CD4-positive, alpha-beta memory T cell (primary cell): ENCODE measurements at regions not wholly inside any gene's neighbourhood (a gene's known extent, or its start where the extent isn't known, plus 50 kb on each side); places are given as distances from the start of the nearest gene placed in this dataset.
"Not testable (repeated sequence)": the region's sequence is repeated elsewhere in the genome, so short reads cannot be mapped to it uniquely, and the experiment has no call there.

Experiments
- CTCF ChIA-PET: fragments of 350-600 bp; sonication (Branson Sonifier 250); formaldehyde crosslinking; loops from one replicate; lab custom pipeline; 2021; ENCODE audit warnings: inconsistent platforms; ENCODE audit not compliant: partially characterized antibody; lab: Charles Lee
- POLR2A ChIA-PET: fragments of 350-600 bp; sonication (Branson Sonifier 250); formaldehyde crosslinking; loops from one replicate; lab custom pipeline; 2021; ENCODE audit not compliant: partially characterized antibody; lab: Charles Lee
- DNase-seq, 5 donors: peaks; one replicate each; pipeline versions ENCODE4 v3.0.0 to v3.0.0-alpha.2; 2020 to 2022; ENCODE audit warnings: mixed read lengths in 1 of 5
- H3K27ac ChIP-seq: one replicate; pipeline ENCODE4 v1.7.0; 2013; ENCODE audit warnings: low read depth, low read length
- H3K27me3 ChIP-seq: 2 replicates; pipeline ENCODE4 v1.7.0; 2013; ENCODE audit warnings: mild to moderate bottlenecking, low read length, moderate library complexity; ENCODE audit not compliant: insufficient read depth
- H3K36me3 ChIP-seq: 2 replicates; pipeline ENCODE4 v1.7.0; 2013; ENCODE audit warnings: mild to moderate bottlenecking, low read length, moderate library complexity; ENCODE audit not compliant: insufficient read depth
- H3K4me1 ChIP-seq: 2 replicates; pipeline ENCODE4 v1.7.0; 2013; ENCODE audit warnings: mild to moderate bottlenecking, low read length, moderate library complexity; ENCODE audit not compliant: insufficient read depth
- H3K4me3 ChIP-seq, 2 donors: one replicate each; pipeline ENCODE4 v1.7.0; 2013; ENCODE audit warnings: low read length in 2 of 2, mild to moderate bottlenecking in 1 of 2
- H3K9me3 ChIP-seq, 2 donors: one replicate each; pipeline ENCODE4 v1.7.0; 2013; ENCODE audit warnings: low read length in 2 of 2, control low read depth in 1 of 2; ENCODE audit not compliant: control insufficient read depth in 1 of 2
- H3K27ac Mint-ChIP-seq, 7 donors: one replicate each; pipeline ENCODE4 v1.8.0; 2020 to 2021; ENCODE audit warnings: mixed read lengths in 7 of 7, mild to moderate bottlenecking in 6 of 7, inconsistent platforms in 3 of 7, moderate library complexity in 3 of 7
- H3K27me3 Mint-ChIP-seq, 2 donors: one replicate each; pipeline ENCODE4 v1.8.0; 2020 to 2021; ENCODE audit warnings: mixed read lengths in 2 of 2
- H3K36me3 Mint-ChIP-seq, 2 donors: one replicate each; pipeline ENCODE4 v1.8.0; 2020 to 2021; ENCODE audit warnings: mixed read lengths in 2 of 2, inconsistent platforms in 1 of 2, mild to moderate bottlenecking in 1 of 2
- H3K4me1 Mint-ChIP-seq, 4 donors: one replicate each; pipeline ENCODE4 v1.8.0; 2020 to 2021; ENCODE audit warnings: mixed read lengths in 4 of 4, mild to moderate bottlenecking in 1 of 4
- H3K4me3 Mint-ChIP-seq, 8 donors: one replicate each; pipeline ENCODE4 v1.8.0; 2020 to 2021; ENCODE audit warnings: mixed read lengths in 8 of 8, mild to moderate bottlenecking in 7 of 8, moderate library complexity in 6 of 8, inconsistent platforms in 3 of 8
- H3K9me3 Mint-ChIP-seq, 8 donors: one replicate each; pipeline ENCODE4 v1.8.0; 2020 to 2021; ENCODE audit warnings: mixed read lengths in 8 of 8, mild to moderate bottlenecking in 5 of 8, inconsistent platforms in 3 of 8, moderate library complexity in 1 of 8
- intact Hi-C: fragments of 100-400 bp; cut with micrococcal nuclease; formaldehyde crosslinking; loops from one replicate; pipeline ENCODE4 v1.15.1; 2023

- Histone ChIP-seq H3K4me1 (no peaks in the 10 kb centered on the region), H3K4me3 (no peak overlapping the region), H3K36me3 (no peaks in the 10 kb centered on the region), H3K27me3 (no peaks in the 10 kb centered on the region), H3K9me3 (no peaks in the 10 kb centered on the region), H3K27ac (no peak overlapping the region)
- DNase-seq: no peak
- Mint-ChIP-seq H3K4me3 (no peak overlapping the region), H3K27ac (no peak overlapping the region), H3K27me3 (no peaks in the 10 kb centered on the region), H3K9me3 (peaks cover 0 to 59% (median 28%) of the 10 kb centered on the region in 8 donors), H3K4me1 (no peaks in the 10 kb centered on the region), H3K36me3 (no peaks in the 10 kb centered on the region)
- ChIA-PET POLR2A (no interaction called here), CTCF (no interaction called here)
- intact Hi-C loops: no loop called here
Measured at GRCh38 chr3:20726786-20727185, 540.8 kb upstream of the SGO1 start.

- peaks cover 0 to 51% (median 24%) of the 10 kb centered on the region in 8 donors for H3K9me3 Mint-ChIP-seq
- H3K27ac ChIP-seq: no peak overlapping the region
- H3K27me3 Mint-ChIP-seq: no peaks in the 10 kb centered on the region
- no peaks in the 10 kb centered on the region for H3K36me3 Mint-ChIP-seq
- no peak overlapping the region for H3K4me3 Mint-ChIP-seq
- POLR2A ChIA-PET: no interaction called here
- CTCF ChIA-PET: no interaction called here
- no peaks in the 10 kb centered on the region for H3K27me3 ChIP-seq
- DNase-seq: no peak
- H3K4me3 ChIP-seq: no peak overlapping the region
- no peaks in the 10 kb centered on the region for H3K9me3 ChIP-seq
- no peaks in the 10 kb centered on the region for H3K36me3 ChIP-seq
- no peak overlapping the region for H3K27ac Mint-ChIP-seq
- H3K4me1 ChIP-seq: no peaks in the 10 kb centered on the region
- intact Hi-C loops: no loop called here
- no peaks in the 10 kb centered on the region for H3K4me1 Mint-ChIP-seq
Measured at GRCh38 chr3:20724241-20724640, 538.2 kb upstream of the SGO1 start.

GRCh38 chr3:20716425-20716824 is 530.4 kb upstream of the SGO1 start:
- POLR2A ChIA-PET, H3K4me3 ChIP-seq, DNase-seq, H3K9me3 ChIP-seq, H3K36me3 Mint-ChIP-seq, H3K27ac ChIP-seq, H3K27me3 ChIP-seq, intact Hi-C loops, H3K4me3 Mint-ChIP-seq, H3K36me3 ChIP-seq, H3K27me3 Mint-ChIP-seq, H3K4me1 Mint-ChIP-seq, H3K27ac Mint-ChIP-seq, CTCF ChIA-PET, H3K4me1 ChIP-seq: not testable (repeated sequence)
- H3K9me3 Mint-ChIP-seq: peaks cover 0 to 55% (median 31%) of the 10 kb centered on the region in 8 donors

- Histone ChIP-seq H3K4me3 (no peak overlapping the region), H3K27ac (no peak overlapping the region), H3K27me3 (no peaks in the 10 kb centered on the region), H3K4me1 (no peaks in the 10 kb centered on the region), H3K9me3 (peaks cover 0 to 3% of the 10 kb centered on the region in 2 donors), H3K36me3 (no peaks in the 10 kb centered on the region)
- no peaks in the 10 kb centered on the region for H3K4me1 Mint-ChIP-seq
- ChIA-PET CTCF (no interaction called here), POLR2A (no interaction called here)
- H3K27ac Mint-ChIP-seq: no peak overlapping the region
- peaks cover 0 to 1% of the 10 kb centered on the region in 2 donors for H3K36me3 Mint-ChIP-seq
- no peak for DNase-seq
- H3K4me3 Mint-ChIP-seq: no peak overlapping the region
- intact Hi-C loops: no loop called here
- no peaks in the 10 kb centered on the region for H3K27me3 Mint-ChIP-seq
- peaks cover 0 to 28% (median 13%) of the 10 kb centered on the region in 8 donors for H3K9me3 Mint-ChIP-seq
Measured at GRCh38 chr3:20701641-20702040, 515.6 kb upstream of the SGO1 start.

- peaks cover 0 to 3% of the 10 kb centered on the region in 2 donors for H3K9me3 ChIP-seq
- Mint-ChIP-seq H3K27me3 (no peaks in the 10 kb centered on the region), H3K4me3 (no peak overlapping the region), H3K36me3 (no peaks in the 10 kb centered on the region), H3K27ac (no peak overlapping the region), H3K4me1 (no peaks in the 10 kb centered on the region), H3K9me3 (peaks cover 0 to 24% (median 9%) of the 10 kb centered on the region in 8 donors)
- POLR2A ChIA-PET: no interaction called here
- CTCF ChIA-PET: no interaction called here
- no peaks in the 10 kb centered on the region for H3K27me3 ChIP-seq
- no peak overlapping the region for H3K4me3 ChIP-seq
- H3K4me1 ChIP-seq: no peaks in the 10 kb centered on the region
- intact Hi-C loops: no loop called here
- no peak overlapping the region for H3K27ac ChIP-seq
- H3K36me3 ChIP-seq: no peaks in the 10 kb centered on the region
- no peak for DNase-seq
Measured at GRCh38 chr3:20700714-20701113, 514.7 kb upstream of the SGO1 start.

GRCh38 chr3:20698896-20699295 is 512.9 kb upstream of the SGO1 start:
- H3K9me3 Mint-ChIP-seq: peaks cover 0 to 21% (median 9%) of the 10 kb centered on the region in 8 donors
- DNase-seq: no peak
- H3K27me3 Mint-ChIP-seq: no peaks in the 10 kb centered on the region
- no peak overlapping the region for H3K4me3 Mint-ChIP-seq
- Histone ChIP-seq H3K4me3 (no peak overlapping the region), H3K9me3 (peaks cover 0 to 3% of the 10 kb centered on the region in 2 donors), H3K27me3 (no peaks in the 10 kb centered on the region), H3K27ac (no peak overlapping the region), H3K36me3 (no peaks in the 10 kb centered on the region), H3K4me1 (no peaks in the 10 kb centered on the region)
- H3K27ac Mint-ChIP-seq: no peak overlapping the region
- intact Hi-C loops: no loop called here
- H3K36me3 Mint-ChIP-seq: no peaks in the 10 kb centered on the region
- POLR2A ChIA-PET: no interaction called here
- H3K4me1 Mint-ChIP-seq: no peaks in the 10 kb centered on the region
- CTCF ChIA-PET: no interaction called here

- no peak overlapping the region for H3K27ac ChIP-seq
- H3K36me3 ChIP-seq: no peaks in the 10 kb centered on the region
- Mint-ChIP-seq H3K27me3 (no peaks in the 10 kb centered on the region), H3K4me1 (no peaks in the 10 kb centered on the region), H3K27ac (no peak overlapping the region), H3K36me3 (no peaks in the 10 kb centered on the region), H3K9me3 (peaks cover 0 to 14% (median 7%) of the 10 kb centered on the region in 8 donors), H3K4me3 (no peak overlapping the region)
- no peak for DNase-seq
- no peaks in the 10 kb centered on the region for H3K9me3 ChIP-seq
- H3K4me3 ChIP-seq: no peak overlapping the region
- no peaks in the 10 kb centered on the region for H3K27me3 ChIP-seq
- no peaks in the 10 kb centered on the region for H3K4me1 ChIP-seq
- POLR2A ChIA-PET: no interaction called here
- CTCF ChIA-PET: no interaction called here
- intact Hi-C loops: no loop called here
Measured at GRCh38 chr3:20696388-20697150, 510.6 kb upstream of the SGO1 start.
